GM12873 (cell line): ENCODE measurements at regions not wholly inside any gene's neighbourhood (a gene's known extent, or its start where the extent isn't known, plus 50 kb on each side); places are given as distances from the start of the nearest gene placed in this dataset.

Source experiments
- CTCF ChIP-seq: IDR thresholded peaks from 2 replicates; pipeline ENCODE4 v1.5.1; 2012; ENCODE audit warnings: low read depth, mild to moderate bottlenecking, moderate library complexity, low read length, control low read depth; ENCODE audit not compliant: insufficient read depth; ENCODE audit errors: missing control alignments

DNA sequence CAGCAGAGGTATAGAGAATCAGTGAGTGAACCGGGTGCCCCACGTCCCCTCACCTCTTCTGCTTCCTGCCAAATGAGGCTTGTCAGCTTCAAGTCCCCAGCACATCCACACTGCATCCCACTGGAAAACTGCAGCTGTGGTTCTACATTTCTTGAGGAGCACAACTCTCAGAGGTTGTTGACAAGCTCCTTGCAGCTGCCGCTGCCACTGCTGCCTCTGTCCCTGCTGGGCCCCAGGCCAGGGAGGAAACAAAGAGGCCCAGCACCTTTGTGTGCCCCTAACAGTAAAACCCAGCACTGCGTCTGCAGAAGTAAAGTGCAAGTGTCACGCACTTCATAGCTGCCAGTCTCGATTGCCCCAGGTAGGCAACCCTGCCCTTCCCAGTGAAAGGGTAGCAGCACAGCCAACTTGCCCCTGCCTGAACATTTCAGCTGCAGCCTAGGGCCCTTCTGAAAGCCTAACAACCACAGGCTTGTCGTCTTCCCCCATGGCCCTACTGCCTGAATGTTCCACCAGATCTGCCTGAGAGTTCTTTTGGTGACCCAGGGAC, 1162.1 kb upstream of the USP15 start:
- no peak for TF ChIP-seq CTCF

- TF ChIP-seq CTCF, result no peak
These were observed 1153.1 kb upstream of the USP15 start for GRCh38 chr12:61107118-61107517.

GRCh38 chr12:61111218-61111617, 1149.0 kb upstream of the USP15 start:
- TF ChIP-seq CTCF, result no peak

DNA sequence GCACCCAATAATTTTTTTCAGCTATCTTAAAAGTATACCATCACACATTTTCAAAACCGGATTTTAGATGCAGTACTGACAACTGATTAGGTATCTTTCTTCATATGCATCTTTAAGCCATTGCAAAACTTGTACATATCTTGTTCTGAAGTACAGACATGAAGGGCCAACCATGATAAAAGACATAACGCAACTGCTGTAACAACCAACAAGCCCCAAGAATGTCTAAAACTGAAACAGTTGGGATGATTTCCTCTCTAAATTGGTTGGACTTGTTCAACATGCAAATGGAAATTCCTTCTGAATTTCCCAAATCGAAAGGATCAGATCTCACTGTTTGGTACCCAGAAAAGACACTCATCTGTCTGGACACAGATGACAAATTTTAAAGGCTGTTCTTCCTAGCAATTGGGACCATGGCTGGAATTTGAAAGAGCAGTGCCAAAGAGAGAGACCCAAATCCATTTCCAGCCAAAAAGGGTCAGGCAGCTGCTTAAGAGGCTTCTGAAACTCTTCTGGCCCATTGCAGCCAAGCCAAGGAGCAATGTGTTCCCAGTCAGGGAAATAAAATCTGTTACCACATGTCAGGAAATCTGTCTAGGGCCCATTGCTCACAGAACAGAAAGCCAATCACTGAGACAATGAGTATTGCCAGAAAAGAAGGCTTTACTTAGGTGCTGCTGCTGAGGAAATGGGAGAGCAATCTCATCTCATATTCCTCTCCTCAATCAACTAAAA, 1122.4 kb upstream of the USP15 start:
- no peak for TF ChIP-seq CTCF

GRCh38 chr12:61138415-61138759, 1121.8 kb upstream of the USP15 start:
- no peak for TF ChIP-seq CTCF

- TF ChIP-seq CTCF, result no peak
These were observed 1098.2 kb upstream of the USP15 start for GRCh38 chr12:61161961-61162360.

GRCh38 chr12:61188801-61189595, 1071.2 kb upstream of the USP15 start:
- no peak for TF ChIP-seq CTCF
